IPS DF 6.9 (cell line): ENCODE measurements at regions not wholly inside any gene's neighbourhood (a gene's known extent, or its start where the extent isn't known, plus 50 kb on each side); places are given as distances from the start of the nearest gene placed in this dataset.

ENCODE experiments used
- DNase-seq: peaks from one replicate; pipeline ENCODE4 v3.0.0-alpha.2; 2013; ENCODE audit warnings: low read depth, low spot score
- H3K27ac ChIP-seq: one replicate; pipeline ENCODE4 v1.5.1; 2013; ENCODE audit warnings: low read length, control low read depth
- H3K27me3 ChIP-seq: 2 replicates; pipeline ENCODE4 v1.6.1; 2013; ENCODE audit warnings: mild to moderate bottlenecking, low read length; ENCODE audit not compliant: control insufficient read depth, insufficient read depth
- H3K36me3 ChIP-seq: 2 replicates; pipeline ENCODE4 v1.6.1; 2013; ENCODE audit warnings: low read length; ENCODE audit not compliant: control insufficient read depth, insufficient read depth
- H3K4me1 ChIP-seq: 2 replicates; pipeline ENCODE4 v1.6.1; 2013; ENCODE audit warnings: low read length; ENCODE audit not compliant: control insufficient read depth, insufficient read depth
- H3K4me3 ChIP-seq: 2 replicates; pipeline ENCODE4 v1.5.1; 2013; ENCODE audit warnings: mild to moderate bottlenecking, low read length
- H3K9me3 ChIP-seq: 2 replicates; pipeline ENCODE4 v1.6.1; 2013; ENCODE audit warnings: low read length, inconsistent platforms; ENCODE audit not compliant: control insufficient read depth, insufficient read depth
- WGBS: extraction: QIAGEN DNeasy Blood & Tissue Kit; methylation state at CpG from one replicate; pipeline ENCODE4 v1.1.7; 2013; ENCODE audit warnings: mixed read lengths, missing lambda C conversion rate; ENCODE audit not compliant: insufficient read length, insufficient coverage; 5-methylcytosine and 5-hydroxymethylcytosine counted together

DNA sequence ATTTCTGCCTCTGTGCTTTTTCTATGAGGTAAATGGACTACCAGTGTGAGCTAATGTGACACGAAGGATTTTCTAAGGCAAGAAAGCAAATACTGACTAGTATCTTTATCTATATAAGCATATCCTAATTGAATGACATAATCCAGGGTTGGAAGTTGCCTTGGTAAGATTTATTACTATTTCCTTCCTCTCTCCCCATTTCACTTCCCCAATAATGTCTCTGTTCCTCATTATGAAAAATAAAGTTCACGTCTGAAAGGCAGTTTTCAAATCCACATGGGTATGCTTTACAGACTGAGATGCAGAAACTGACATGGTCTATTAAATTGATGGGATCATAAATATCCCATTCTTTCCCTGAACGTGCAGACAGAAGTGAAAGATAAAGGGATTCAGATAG is 86.0 kb downstream of the DTWD1 start:
- H3K27me3 ChIP-seq: no peaks in the 10 kb centered on the region
- DNase-seq: no peak
- no CpG with 5 or more reads among the region's 3 CpGs for WGBS

GRCh38 chr15:49707598-49707997 is 86.8 kb downstream of the DTWD1 start:
- WGBS: no CpG with 5 or more reads among the region's 1 CpG
- H3K4me3 ChIP-seq: no peak overlapping the region

More for the DNA sequence above, 86.0 kb downstream of the DTWD1 start:
- no peak overlapping the region for H3K27ac ChIP-seq
- H3K4me3 ChIP-seq: no peak overlapping the region
- H3K9me3 ChIP-seq: no peaks in the 10 kb centered on the region
- H3K36me3 ChIP-seq: no peaks in the 10 kb centered on the region
- H3K4me1 ChIP-seq: no peaks in the 10 kb centered on the region

GRCh38 chr15:49709646-49710214 is 88.9 kb downstream of the DTWD1 start:
- no peaks in the 10 kb centered on the region for H3K27me3 ChIP-seq
- H3K4me1 ChIP-seq: no peaks in the 10 kb centered on the region
- H3K27ac ChIP-seq: no peak overlapping the region
- no peaks in the 10 kb centered on the region for H3K36me3 ChIP-seq
- DNase-seq: no peak
- H3K4me3 ChIP-seq: no peak overlapping the region
- whole genome bisulfite sequencing: no CpG with 5 or more reads among the region's 1 CpG
- H3K9me3 ChIP-seq: no peaks in the 10 kb centered on the region

More at GRCh38 chr15:49707598-49707997, 86.8 kb downstream of the DTWD1 start:
- no peaks in the 10 kb centered on the region for H3K27me3 ChIP-seq
- DNase-seq: no peak
- no peaks in the 10 kb centered on the region for H3K36me3 ChIP-seq
- H3K4me1 ChIP-seq: no peaks in the 10 kb centered on the region
- H3K27ac ChIP-seq: no peak overlapping the region
- H3K9me3 ChIP-seq: no peaks in the 10 kb centered on the region

DNA sequence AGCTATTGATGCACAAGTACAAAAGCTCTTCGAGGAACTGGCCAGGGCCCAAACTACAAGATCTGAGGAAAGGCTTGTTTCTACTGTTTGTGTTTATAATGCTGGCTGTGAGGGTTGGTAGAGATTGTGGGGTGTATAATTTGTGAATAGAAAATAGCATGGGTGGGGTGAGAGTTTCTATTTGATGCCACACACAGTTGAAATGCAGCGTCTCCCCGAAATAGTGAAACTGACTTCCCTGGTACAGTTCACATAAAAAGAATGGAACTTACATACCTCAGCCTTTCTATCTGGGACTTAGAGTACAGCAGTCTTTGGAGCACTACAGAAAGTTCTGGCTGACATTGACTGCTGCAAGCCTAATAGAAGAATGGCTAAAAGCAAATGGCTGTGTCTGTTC is 91.3 kb downstream of the DTWD1 start:
- Histone ChIP-seq H3K4me1 (no peaks in the 10 kb centered on the region), H3K4me3 (no peak overlapping the region), H3K27ac (no peak overlapping the region), H3K36me3 (no peaks in the 10 kb centered on the region), H3K27me3 (no peaks in the 10 kb centered on the region), H3K9me3 (no peaks in the 10 kb centered on the region)
- no peak for DNase-seq
- no CpG with 5 or more reads among the region's 3 CpGs for WGBS

DNA sequence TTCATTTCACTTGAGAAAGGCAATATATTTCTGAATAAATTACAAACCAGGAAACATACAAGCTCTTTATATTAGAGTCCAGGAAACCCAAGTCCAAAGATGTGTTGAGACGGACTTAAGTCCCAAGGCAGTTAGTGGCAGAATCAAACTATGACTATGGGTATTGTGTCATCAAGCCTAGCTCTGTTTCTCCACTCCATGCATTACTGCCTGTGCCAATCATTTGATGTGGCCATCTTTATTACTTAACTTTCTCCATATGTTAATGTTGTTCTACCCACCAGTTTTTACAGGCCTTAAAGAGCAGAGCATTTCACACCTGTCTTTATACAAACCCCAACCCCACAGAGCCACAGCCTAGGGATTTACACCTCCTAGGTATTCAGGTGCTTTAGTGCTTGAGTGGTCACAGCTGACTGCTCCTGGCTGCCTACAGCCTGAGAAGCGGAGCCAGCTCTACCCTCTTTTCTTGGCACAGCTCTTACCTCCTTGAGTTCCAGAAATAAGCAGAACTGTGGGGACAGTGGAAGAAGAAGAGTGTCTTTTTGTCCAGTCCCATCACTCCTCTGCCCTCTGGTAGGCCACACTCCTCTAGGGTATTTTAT is 92.1 kb downstream of the DTWD1 start:
- H3K4me3 ChIP-seq: no peak overlapping the region
- no peak for DNase-seq
- no peaks in the 10 kb centered on the region for H3K27me3 ChIP-seq
- H3K4me1 ChIP-seq: no peaks in the 10 kb centered on the region
- H3K27ac ChIP-seq: no peak overlapping the region
- H3K36me3 ChIP-seq: no peaks in the 10 kb centered on the region
- WGBS: no CpG with 5 or more reads among the region's 2 CpGs
- H3K9me3 ChIP-seq: no peaks in the 10 kb centered on the region

GRCh38 chr15:49715211-49715610 is 94.4 kb downstream of the DTWD1 start:
- H3K4me1 ChIP-seq: no peaks in the 10 kb centered on the region
- no peak overlapping the region for H3K4me3 ChIP-seq
- no peaks in the 10 kb centered on the region for H3K27me3 ChIP-seq
- H3K27ac ChIP-seq: no peak overlapping the region
- WGBS: no CpG with 5 or more reads among the region's 1 CpG
- no peaks in the 10 kb centered on the region for H3K36me3 ChIP-seq
- no peaks in the 10 kb centered on the region for H3K9me3 ChIP-seq
- DNase-seq: no peak

GRCh38 chr15:49715701-49716100 is 94.9 kb downstream of the DTWD1 start:
- Histone ChIP-seq H3K4me3 (no peak overlapping the region), H3K9me3 (no peaks in the 10 kb centered on the region), H3K36me3 (no peaks in the 10 kb centered on the region), H3K27ac (no peak overlapping the region), H3K4me1 (no peaks in the 10 kb centered on the region), H3K27me3 (no peaks in the 10 kb centered on the region)
- WGBS: no CpG with 5 or more reads among the region's 5 CpGs
- no peak for DNase-seq

DNA sequence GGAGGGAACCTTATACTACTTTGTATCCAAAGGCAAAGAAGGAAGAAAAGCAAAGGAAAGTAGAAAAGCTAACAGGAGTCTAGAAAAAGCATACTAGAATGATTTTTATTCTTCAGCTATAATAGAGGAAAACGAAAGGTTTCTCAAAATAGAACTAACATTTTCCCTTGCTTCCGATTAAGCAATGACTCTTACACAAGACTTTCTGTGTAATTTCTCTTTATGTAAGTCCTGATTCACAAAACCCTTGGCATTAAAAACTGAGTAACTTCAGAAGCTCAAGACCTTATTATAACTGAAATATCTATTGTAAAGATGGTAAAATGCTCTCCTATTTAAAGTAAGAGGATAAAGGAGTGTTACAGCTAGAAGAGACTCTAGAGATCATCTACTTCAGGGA is 97.4 kb downstream of the DTWD1 start:
- WGBS: no CpG with 5 or more reads among the region's 2 CpGs
- no peak overlapping the region for H3K4me3 ChIP-seq
- H3K27ac ChIP-seq: no peak overlapping the region
- H3K36me3 ChIP-seq: no peaks in the 10 kb centered on the region
- no peaks in the 10 kb centered on the region for H3K9me3 ChIP-seq
- no peaks in the 10 kb centered on the region for H3K4me1 ChIP-seq
- DNase-seq: no peak
- no peaks in the 10 kb centered on the region for H3K27me3 ChIP-seq

DNA sequence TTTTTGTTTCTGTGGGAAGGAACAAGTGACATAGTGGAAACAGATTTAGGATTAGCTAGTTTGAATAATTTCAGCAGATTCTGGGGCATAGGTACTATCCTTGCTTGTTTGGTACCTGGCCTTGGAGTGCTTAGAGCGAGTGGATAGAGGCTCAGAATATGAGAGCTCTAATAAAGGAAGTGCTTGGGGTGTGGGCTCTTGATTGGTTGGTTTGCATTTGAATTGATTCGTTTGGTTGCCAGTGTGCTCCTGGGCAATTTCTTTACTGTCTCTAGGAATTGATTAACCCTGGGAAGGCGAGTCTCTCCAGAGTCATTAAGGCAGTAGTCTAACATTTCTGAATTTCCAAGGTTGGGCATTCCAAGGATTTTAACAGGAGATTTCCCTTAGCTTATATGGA is 98.0 kb downstream of the DTWD1 start:
- DNase-seq: peak; percentile 5
- Histone ChIP-seq H3K4me3 (no peak overlapping the region), H3K36me3 (no peaks in the 10 kb centered on the region), H3K9me3 (no peaks in the 10 kb centered on the region), H3K27ac (no peak overlapping the region), H3K27me3 (no peaks in the 10 kb centered on the region), H3K4me1 (no peaks in the 10 kb centered on the region)
- no CpG with 5 or more reads among the region's 3 CpGs for WGBS

DNA sequence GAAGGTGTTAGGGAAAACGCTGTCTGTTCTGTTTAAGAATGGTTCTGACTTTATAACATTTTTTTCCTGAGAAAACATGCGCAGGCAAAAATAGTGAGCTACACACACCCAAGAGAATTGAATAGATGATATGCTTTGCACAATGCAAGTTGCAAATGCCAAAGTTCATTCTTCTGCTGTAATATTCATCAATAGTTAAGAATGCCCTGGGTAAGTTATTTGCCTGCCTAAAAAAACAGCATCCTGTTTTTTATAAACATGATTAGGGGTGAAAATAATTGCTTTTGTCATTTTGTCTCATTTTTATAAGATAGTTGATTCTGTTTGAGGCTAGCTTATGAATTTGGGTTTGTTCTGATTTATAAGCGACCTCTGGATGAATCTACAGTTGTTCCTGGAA is 99.4 kb downstream of the DTWD1 start:
- WGBS: no CpG with 5 or more reads among the region's 3 CpGs
- DNase-seq: no peak
- Histone ChIP-seq H3K4me1 (no peaks in the 10 kb centered on the region), H3K9me3 (no peaks in the 10 kb centered on the region), H3K4me3 (no peak overlapping the region), H3K27me3 (no peaks in the 10 kb centered on the region), H3K27ac (no peak overlapping the region), H3K36me3 (no peaks in the 10 kb centered on the region)

GRCh38 chr15:49721091-49721490 is 100.2 kb downstream of the DTWD1 start:
- no CpG with 5 or more reads among the region's 1 CpG for WGBS
- Histone ChIP-seq H3K9me3 (no peaks in the 10 kb centered on the region), H3K27ac (no peak overlapping the region), H3K36me3 (no peaks in the 10 kb centered on the region), H3K4me3 (no peak overlapping the region), H3K4me1 (no peaks in the 10 kb centered on the region), H3K27me3 (no peaks in the 10 kb centered on the region)
- DNase-seq: no peak
